Islet of Langerhans (tissue), 1 donor: ENCODE measurements at regions not wholly inside any gene's neighbourhood (a gene's known extent, or its start where the extent isn't known, plus 50 kb on each side); places are given as distances from the start of the nearest gene placed in this dataset.
"Not testable (repeated sequence)": the region's sequence is repeated elsewhere in the genome, so short reads cannot be mapped to it uniquely, and the experiment has no call there.

Source experiments
- FAIRE-seq: peaks from one replicate; lab custom pipeline; 2011; peaks lifted over from hg19 to GRCh38; lab: Jason Lieb, UNC

GRCh38 chrX:8105531-8105930 lies 65.5 kb downstream of the VCX2 start:
- no peak for FAIRE-seq

GRCh38 chrX:8103655-8104054 lies 67.4 kb downstream of the VCX2 start:
- no peak for FAIRE-seq

DNA sequence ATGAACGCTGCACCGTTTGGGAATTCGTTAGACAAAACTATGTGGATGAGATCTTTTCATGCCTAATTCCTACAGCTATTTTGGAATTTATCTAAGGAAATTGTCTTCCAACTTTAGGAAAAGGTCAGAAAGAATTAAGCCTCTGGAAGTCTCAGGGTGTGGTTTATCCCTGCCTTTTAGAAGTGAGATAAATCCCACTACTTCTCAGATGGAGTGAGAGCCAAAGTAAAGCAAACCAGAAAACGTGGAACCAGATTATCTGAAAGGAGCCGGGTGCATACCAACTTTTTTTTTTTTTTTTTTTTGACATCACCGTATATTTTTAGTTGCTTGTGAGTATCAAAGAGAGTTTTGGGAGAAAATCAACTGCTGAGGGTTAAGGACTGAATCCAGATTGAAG lies 79.6 kb downstream of the VCX2 start:
- FAIRE-seq, result no peak

DNA sequence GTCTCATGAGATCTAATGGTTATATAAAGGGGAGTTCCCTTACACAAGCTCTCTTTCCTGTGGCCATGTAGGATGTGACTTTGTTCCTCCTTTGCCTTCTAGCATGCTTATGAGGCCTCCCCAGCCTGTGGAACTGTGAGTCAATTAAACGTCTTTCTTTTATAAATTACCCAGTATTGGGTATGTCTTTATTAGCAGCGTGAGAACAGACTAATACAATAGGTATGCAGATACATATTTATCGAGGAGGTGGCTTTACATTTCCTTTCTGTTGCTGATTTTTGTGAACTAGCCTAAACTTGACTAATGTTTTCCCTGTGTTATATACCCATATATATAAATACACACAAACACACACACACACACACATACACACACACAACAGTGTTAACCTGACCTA lies 80.2 kb downstream of the VCX2 start:
- FAIRE-seq, result no peak

DNA sequence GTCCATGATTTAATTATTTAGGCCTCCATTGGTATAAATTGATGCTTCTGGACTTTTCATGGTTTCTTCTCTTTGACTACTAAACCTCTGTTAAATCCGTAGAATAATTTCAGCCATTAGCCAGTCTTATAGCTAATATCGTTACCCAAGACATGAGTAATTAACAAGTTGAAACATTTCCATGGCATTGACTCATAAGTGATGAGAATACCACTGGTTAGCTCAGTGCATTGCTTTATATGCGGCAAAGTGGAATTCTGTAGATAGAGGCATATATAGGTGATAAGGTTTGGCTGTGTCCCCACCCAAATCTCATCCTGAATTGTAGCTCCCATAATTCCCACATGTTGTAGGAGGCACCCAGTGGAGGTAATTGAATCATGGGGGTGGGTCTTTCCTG lies 80.6 kb downstream of the VCX2 start:
- no peak for FAIRE-seq

- no peak for FAIRE-seq
Observed at GRCh38 chrX:8089141-8089540, 81.9 kb downstream of the VCX2 start.

DNA sequence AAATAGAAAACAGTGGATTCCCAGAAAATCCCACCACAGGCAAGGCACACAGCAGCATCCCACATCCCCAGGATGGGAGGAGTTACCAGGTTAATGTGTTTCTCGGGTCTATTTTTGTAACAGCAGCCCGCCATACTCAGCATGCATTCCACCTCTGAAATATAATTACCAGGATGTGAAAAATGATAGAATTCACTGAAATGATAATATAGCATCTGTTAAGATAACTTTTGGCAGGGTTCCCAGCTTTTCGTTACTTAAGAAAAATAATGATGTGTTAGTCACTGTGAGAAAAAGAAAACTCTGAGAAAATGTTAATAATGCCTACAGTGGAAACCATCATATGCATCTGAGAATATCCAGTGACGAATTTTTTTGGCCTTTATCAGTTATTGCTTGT lies 87.1 kb downstream of the VCX2 start:
- FAIRE-seq, result peak; percentile 92

- FAIRE-seq, result no peak
Observed at GRCh38 chrX:8083286-8083685, 87.8 kb downstream of the VCX2 start.

DNA sequence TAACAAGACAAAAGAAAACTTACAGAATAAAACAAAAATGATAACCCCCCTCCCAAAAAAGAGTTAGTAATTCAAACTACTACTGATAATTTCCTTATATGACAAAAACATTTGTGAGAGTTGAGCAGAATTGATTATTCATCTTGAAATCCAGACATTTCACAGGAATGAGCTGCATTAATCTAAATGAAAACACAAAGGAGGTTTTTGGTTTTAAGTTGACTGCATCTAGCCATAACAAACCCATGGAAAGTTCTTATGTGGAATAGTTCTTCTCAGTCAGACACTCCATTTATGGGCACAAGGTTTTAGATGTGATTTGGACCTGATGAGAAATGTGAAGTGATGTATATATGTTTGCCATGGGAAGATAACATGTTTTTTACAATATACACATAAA lies 95.4 kb downstream of the VCX2 start:
- no peak for FAIRE-seq

DNA sequence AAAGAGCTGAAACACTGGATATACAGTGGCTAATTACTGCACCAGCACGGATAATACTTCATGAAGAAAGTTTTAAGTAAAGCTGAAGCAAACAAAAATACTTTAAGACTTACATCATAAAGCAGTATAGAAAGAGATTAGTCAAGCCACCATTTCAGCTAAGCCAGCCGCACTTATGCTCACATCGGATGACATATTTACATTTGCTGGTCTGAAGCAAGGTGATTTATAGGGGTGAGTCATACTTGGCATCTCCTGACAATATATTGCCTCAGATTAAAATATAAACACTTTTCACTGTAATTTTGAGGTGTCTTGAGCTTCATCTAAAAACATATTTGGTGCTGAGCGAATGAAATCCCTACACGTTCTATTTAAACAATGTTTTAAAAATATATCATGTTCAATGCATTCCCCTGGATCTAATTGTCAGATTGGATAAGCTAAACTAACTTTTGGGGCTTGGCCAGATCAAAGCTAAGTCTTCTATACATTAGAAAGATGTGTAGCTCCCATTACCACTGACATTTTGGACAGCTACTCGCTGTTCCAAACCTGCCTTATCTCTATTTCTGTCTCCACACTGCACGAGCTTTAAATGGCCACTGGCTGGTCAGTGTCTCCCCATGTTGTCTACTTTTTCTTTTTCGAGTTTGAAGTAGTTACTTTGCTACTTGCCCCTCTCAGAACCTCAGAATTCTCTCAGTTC lies 103.2 kb downstream of the VCX2 start:
- FAIRE-seq, result no peak

- no peak for FAIRE-seq
Observed at GRCh38 chrX:8052909-8053308, 118.2 kb downstream of the VCX2 start.

DNA sequence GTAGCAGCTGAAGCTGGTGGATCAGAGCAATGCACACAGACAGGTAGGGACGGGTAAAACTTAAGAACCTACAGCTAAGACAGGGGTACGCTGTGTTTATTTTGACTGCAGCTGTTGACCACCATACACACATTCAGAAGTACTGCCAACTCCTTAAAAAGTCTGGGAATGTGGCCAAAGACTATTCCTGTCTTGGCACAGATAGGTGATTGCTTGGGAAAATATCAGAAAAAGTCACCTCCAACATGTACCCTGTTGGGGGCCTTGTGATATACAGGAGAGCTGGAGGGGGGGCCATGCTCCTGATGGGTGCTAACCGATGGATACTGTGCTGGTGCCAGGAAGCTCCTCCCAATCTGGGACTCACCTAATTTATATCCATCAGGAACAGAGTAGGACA lies 121.2 kb downstream of the VCX2 start:
- FAIRE-seq, result no peak

DNA sequence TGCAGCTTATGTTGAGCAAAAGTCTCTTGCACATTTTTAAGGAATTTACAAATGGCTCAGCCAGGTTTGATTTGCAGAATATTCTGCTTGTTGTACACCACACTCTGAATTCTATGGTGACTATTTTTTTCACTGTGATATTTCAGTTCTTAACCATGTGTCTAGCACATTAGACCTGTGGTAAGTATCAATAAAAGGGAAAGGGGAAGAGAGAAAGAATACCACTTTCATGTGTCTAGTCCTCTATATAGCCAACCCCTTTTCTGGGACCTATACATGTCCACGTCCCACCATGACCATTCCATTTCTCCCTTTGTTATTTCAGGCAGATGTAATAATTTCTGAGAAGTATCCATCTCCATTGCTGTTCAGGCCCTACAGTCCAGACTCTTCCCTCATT lies 121.3 kb upstream of the PNPLA4 start:
- no peak for FAIRE-seq

- no peak for FAIRE-seq
Observed at GRCh38 chrX:8044947-8045346, 117.7 kb upstream of the PNPLA4 start.

DNA sequence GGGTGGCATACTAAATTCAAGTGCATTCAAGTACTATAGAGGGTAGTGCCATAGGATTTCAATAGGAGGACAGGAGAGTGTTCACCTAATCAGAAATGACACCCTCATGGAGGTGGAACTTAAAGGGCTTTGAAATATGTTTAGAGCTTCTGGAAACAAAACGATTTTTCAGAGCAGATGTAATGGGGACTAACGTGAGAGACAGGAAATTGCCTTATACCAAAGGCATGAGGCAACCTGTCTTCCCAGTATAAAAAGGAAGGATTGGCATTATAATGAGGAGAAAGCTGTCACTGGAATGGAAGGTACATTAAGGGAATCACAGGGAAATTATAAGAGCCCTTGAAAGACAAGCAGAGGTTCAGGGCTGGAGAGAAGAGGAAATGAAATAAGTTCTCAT lies 116.3 kb upstream of the PNPLA4 start:
- FAIRE-seq, result no peak

DNA sequence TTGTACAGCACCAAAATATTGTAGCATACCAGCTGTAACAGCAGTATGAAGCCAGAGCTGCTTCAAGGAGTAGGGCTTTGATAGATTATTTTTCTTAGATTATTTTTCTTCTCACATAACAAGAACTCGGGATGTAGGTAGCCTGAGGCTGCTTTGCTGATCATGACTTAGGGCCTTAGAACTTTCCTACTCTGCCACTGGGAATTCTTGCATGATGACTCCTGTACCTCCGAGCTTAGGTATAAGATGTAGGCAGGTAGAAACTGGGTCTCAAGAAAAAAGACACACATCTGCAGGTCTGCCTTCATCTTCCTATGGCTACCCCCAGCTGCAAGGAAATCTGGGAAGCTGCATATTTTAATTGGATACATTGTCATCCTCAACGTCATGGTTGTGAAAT lies 115.9 kb upstream of the PNPLA4 start:
- no peak for FAIRE-seq

- FAIRE-seq, result no peak
Observed at GRCh38 chrX:8042304-8042703, 115.1 kb upstream of the PNPLA4 start.

- not testable (repeated sequence) for FAIRE-seq
Observed at GRCh38 chrX:8039711-8040110, 112.5 kb upstream of the PNPLA4 start.

- FAIRE-seq, result no peak
Observed at GRCh38 chrX:8037593-8038348, 110.6 kb upstream of the PNPLA4 start.

DNA sequence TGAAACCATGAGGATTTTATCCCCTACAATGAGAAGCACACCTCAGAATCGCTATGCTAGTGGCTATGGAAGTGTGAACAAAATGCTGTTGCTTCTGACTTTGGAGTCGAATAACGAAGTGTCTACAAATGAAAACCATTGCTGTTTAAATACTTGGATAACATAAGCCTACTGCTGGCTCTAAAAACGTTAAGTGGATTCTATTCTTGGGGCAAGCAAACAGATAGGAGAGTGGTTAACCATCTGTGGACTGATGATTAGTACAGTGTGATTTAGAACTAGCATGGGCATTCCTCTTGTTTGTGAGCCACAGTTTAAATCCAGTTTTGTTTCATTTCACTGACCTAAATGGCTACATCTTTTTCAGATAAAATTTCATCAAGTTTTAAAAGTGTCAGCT lies 109.7 kb upstream of the PNPLA4 start:
- peak; percentile 90 for FAIRE-seq

- FAIRE-seq, result no peak
Observed at GRCh38 chrX:8034058-8034457, 106.8 kb upstream of the PNPLA4 start.

DNA sequence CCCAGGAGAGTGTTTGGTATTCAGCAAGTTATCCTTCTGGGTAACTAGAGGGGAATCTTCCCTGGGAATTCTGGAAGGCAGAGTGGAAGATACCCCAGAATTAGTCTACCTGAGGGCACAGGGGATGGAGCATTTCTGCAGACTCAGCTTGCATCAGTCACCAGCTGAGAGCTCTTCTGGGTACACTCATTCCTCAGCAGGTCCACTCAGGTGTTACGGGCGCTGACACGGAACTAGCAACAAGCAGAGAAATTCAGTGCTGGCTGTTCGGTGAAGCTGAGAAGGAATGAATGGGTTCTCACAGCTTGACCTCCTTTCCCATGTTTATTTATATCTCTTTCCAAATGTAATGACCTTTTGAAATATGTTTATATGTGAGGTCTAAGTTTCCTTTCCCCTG lies 106.0 kb upstream of the PNPLA4 start:
- no peak for FAIRE-seq

DNA sequence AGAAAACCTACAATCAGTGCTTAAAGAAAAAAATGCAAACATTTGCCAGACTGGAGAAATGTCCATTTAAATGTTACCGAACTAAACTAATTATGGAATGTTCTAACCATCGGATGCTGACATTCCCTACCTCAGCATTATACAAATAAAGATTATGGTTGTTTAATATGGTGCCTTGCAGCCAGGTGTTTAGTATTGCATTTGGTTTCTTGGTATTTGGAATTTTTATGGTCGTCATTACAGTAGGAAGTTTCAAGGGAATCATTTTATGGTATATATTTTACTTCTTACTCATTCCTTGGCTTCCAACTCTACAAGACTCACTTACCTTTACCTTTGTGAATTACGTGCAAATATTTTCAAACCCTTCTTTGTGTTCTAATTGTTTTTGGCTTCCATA lies 103.1 kb upstream of the PNPLA4 start:
- no peak for FAIRE-seq

- no peak for FAIRE-seq
Observed at GRCh38 chrX:8027827-8028226, 100.6 kb upstream of the PNPLA4 start.
